K562 (cell line): ENCODE measurements at regions not wholly inside any gene's neighbourhood (a gene's known extent, or its start where the extent isn't known, plus 50 kb on each side); places are given as distances from the start of the nearest gene placed in this dataset.

Source experiments
- ATAC-seq: fragments of 200-7000 bp; cut with Tn5 transposase; 3 replicates; pipeline ENCODE4 v1.9.1; 2020; ENCODE audit warnings: moderate library complexity
- BruUV-seq: library from RNA; stranded (reverse); fragments of 400-500 nt; replicated peaks from 2 replicates; lab custom pipeline; 2021; lab: Mats Ljungman, UMichigan
- CTCF ChIA-PET: fragments of 300-600 bp; formaldehyde crosslinking; extraction: SDS; loops from one replicate; lab custom pipeline; 2021; ENCODE audit warnings: low intra/inter-chr PET ratio; lab: Yijun Ruan, JAX
- POLR2A ChIA-PET: fragments of 300-600, 350-650 bp; sonication (Branson Sonifier 250); formaldehyde crosslinking; extraction: SDS; loops from one replicate; lab custom pipeline; 2021; ENCODE audit warnings: antibody characterized with exemption, inconsistent platforms; lab: Yijun Ruan, JAX
- DNase-seq, 4 experiments: peaks; one replicate each; pipeline versions ENCODE4 v3.0.0 to v3.0.0-alpha.2; 2011 to 2018; ENCODE audit warnings: low spot score in 3 of 4, mixed read lengths in 3 of 4; ENCODE audit errors: extremely low read depth in 1 of 4
- FAIRE-seq: peaks from 2 replicates; lab custom pipeline; 2011; peaks lifted over from hg19 to GRCh38; lab: Jason Lieb, UNC
- H2AFZ ChIP-seq: 2 replicates; pipeline ENCODE4 v1.6.0; 2011; ENCODE audit warnings: low read depth, low read length, control low read depth, inconsistent platforms
- H3K27ac ChIP-seq: fragments of 200-600 bp; 3 replicates; pipeline ENCODE4 v1.8.0; 2011; ENCODE audit warnings: low read depth, mild to moderate bottlenecking, control low read depth, inconsistent platforms, low read length, moderate library complexity, mixed read lengths; ENCODE audit errors: extremely low read depth
- H3K27me3 ChIP-seq, 2 experiments: fragments of 300-600 bp in 1 of 2; 2 replicates in 1 of 2; 3 replicates in 1 of 2; pipeline versions ENCODE4 v1.6.0 to v1.8.0; 2011; ENCODE audit warnings: inconsistent platforms in 2 of 2, low read length in 2 of 2, mild to moderate bottlenecking in 1 of 2, mixed read lengths in 1 of 2, moderate library complexity in 1 of 2; ENCODE audit not compliant: control insufficient read depth in 2 of 2, insufficient read depth in 2 of 2
- H3K36me3 ChIP-seq: fragments of 300-600 bp; 3 replicates; pipeline ENCODE4 v1.8.0; 2011; ENCODE audit warnings: mild to moderate bottlenecking, low read length, inconsistent platforms; ENCODE audit not compliant: control insufficient read depth, insufficient read depth
- H3K4me1 ChIP-seq, 2 experiments: fragments of 200-600 bp in 1 of 2; replicated peaks in 1 of 2; 2 replicates in 1 of 2; 3 replicates in 1 of 2; pipeline versions ENCODE4 v1.5.1 to v1.8.0; 2011; ENCODE audit warnings: inconsistent platforms in 2 of 2, low read length in 2 of 2, mild to moderate bottlenecking in 1 of 2, mixed read lengths in 1 of 2, moderate library complexity in 1 of 2; ENCODE audit not compliant: control insufficient read depth in 2 of 2, insufficient read depth in 2 of 2
- H3K4me2 ChIP-seq: 2 replicates; pipeline ENCODE4 v1.6.1; 2011; ENCODE audit warnings: low read length, control low read depth, inconsistent platforms, mixed read lengths; ENCODE audit not compliant: insufficient read depth
- H3K4me3 ChIP-seq: fragments of 200-600 bp; sonication (generic), shearing (Covaris generic); 2 replicates; pipeline ENCODE4 v1.5.1; 2016; ENCODE audit warnings: control low read depth, inconsistent platforms
- H3K79me2 ChIP-seq: fragments of 200-600 bp; 3 replicates; pipeline ENCODE4 v1.8.0; 2011; ENCODE audit warnings: low read length, inconsistent platforms; ENCODE audit not compliant: control insufficient read depth, insufficient read depth
- H3K9ac ChIP-seq, 2 experiments: 2 replicates each; pipeline versions ENCODE4 v1.6.0 to v1.6.1; 2011; ENCODE audit warnings: low read depth in 2 of 2, low read length in 2 of 2, control low read depth in 1 of 2, inconsistent platforms in 1 of 2, mild to moderate bottlenecking in 1 of 2, mixed read lengths in 1 of 2; ENCODE audit not compliant: insufficient read depth in 1 of 2
- H3K9me1 ChIP-seq: one replicate; pipeline ENCODE4 v1.6.0; 2011; ENCODE audit warnings: inconsistent platforms, mild to moderate bottlenecking, low read length, moderate library complexity; ENCODE audit not compliant: control insufficient read depth, insufficient read depth
- H3K9me3 ChIP-seq: replicated peaks from 2 replicates; pipeline ENCODE4 v1.5.1; 2011; ENCODE audit warnings: low read depth, low read length, inconsistent platforms; ENCODE audit not compliant: control insufficient read depth, insufficient read depth
- H4K20me1 ChIP-seq: replicated peaks from 2 replicates; pipeline ENCODE4 v1.6.1; 2011; ENCODE audit warnings: low read length, inconsistent platforms, mixed read lengths; ENCODE audit not compliant: control insufficient read depth, insufficient read depth
- CTCF ChIP-seq, 3 experiments: IDR thresholded peaks in 2 of 3; conservative IDR thresholded peaks in 1 of 3; 2 replicates each; pipeline ENCODE4 v1.5.1; 2011 to 2012; ENCODE audit warnings: low read length in 3 of 3, mild to moderate bottlenecking in 3 of 3, control low read depth in 2 of 3, improper control_type of control experiment in 1 of 3, inconsistent platforms in 1 of 3, low read depth in 1 of 3, mixed read lengths in 1 of 3, moderate library complexity in 1 of 3; ENCODE audit not compliant: insufficient read depth in 2 of 3
- CXXC5 ChIP-seq: fragments of 250-450 bp; sonication (Bioruptor Pico); IDR thresholded peaks from 2 replicates; pipeline ENCODE4 v1.8.0; 2022; ENCODE audit warnings: inconsistent platforms, mild to moderate bottlenecking, moderate library complexity
- GABPB1 ChIP-seq: sonication (generic); formaldehyde crosslinking; IDR thresholded peaks from 2 replicates; pipeline ENCODE4 v1.8.0; 2022; ENCODE audit warnings: mild to moderate bottlenecking, missing genetic modification reagents
- KHSRP ChIP-seq: fragments of 450-650 bp; IDR thresholded peaks from 2 replicates; pipeline ENCODE4 v1.6.1; 2017
- NONO ChIP-seq, 2 experiments: fragments of 200-400 bp in 1 of 2; fragments of 450-650 bp in 1 of 2; formaldehyde crosslinking in 1 of 2; IDR thresholded peaks; 2 replicates each; pipeline ENCODE4 v1.6.1; 2017; ENCODE audit warnings: low read depth in 2 of 2, mild to moderate bottlenecking in 2 of 2, moderate library complexity in 2 of 2, low read length in 1 of 2
- NR2C1 ChIP-seq, 2 experiments: fragments of 450-650 bp; IDR thresholded peaks; 2 replicates each; pipeline ENCODE4 v1.6.1; 2017; ENCODE audit warnings: mild to moderate bottlenecking in 2 of 2, antibody characterized with exemption in 1 of 2, inconsistent platforms in 1 of 2, missing compliant biosample characterization in 1 of 2, missing genetic modification characterization in 1 of 2
- NR2C2 ChIP-seq, 2 experiments: fragments of 200-800 bp in 1 of 2; sonication (Bioruptor generic) in 1 of 2; sonication (generic) in 1 of 2; formaldehyde crosslinking in 1 of 2; IDR thresholded peaks; 2 replicates each; pipeline versions ENCODE4 v1.6.1 to v1.8.0; 2016 to 2022; ENCODE audit warnings: mild to moderate bottlenecking in 1 of 2, missing compliant biosample characterization in 1 of 2, missing genetic modification characterization in 1 of 2, missing genetic modification reagents in 1 of 2
- NR3C1 ChIP-seq: sonication (generic); formaldehyde crosslinking; IDR thresholded peaks from 2 replicates; pipeline ENCODE4 v1.8.1; 2022; ENCODE audit warnings: missing genetic modification reagents
- PKNOX1 ChIP-seq: fragments of 450-650 bp; IDR thresholded peaks from 2 replicates; pipeline ENCODE4 v1.6.1; 2016
- POLR2AphosphoS2 ChIP-seq: IDR thresholded peaks from 2 replicates; pipeline ENCODE4 v1.6.1; 2012; ENCODE audit warnings: low read length, improper control_type of control experiment
- THAP12 ChIP-seq: fragments of 250-450 bp; sonication (Bioruptor Pico); IDR thresholded peaks from 2 replicates; pipeline ENCODE4 v1.9.0; 2021; ENCODE audit warnings: mild to moderate bottlenecking, inconsistent platforms
- USF1 ChIP-seq: sonication (generic); formaldehyde crosslinking; IDR thresholded peaks from 2 replicates; pipeline ENCODE4 v1.9.0; 2022; ENCODE audit warnings: mild to moderate bottlenecking, missing genetic modification reagents
- YY1 ChIP-seq, 3 experiments: IDR thresholded peaks; 2 replicates each; pipeline ENCODE4 v1.6.1; 2011; ENCODE audit warnings: low read length in 2 of 3, mild to moderate bottlenecking in 2 of 3, moderate library complexity in 2 of 3, borderline replicate concordance in 1 of 3, control low read depth in 1 of 3, low read depth in 1 of 3; ENCODE audit not compliant: insufficient read depth in 3 of 3, insufficient replicate concordance in 2 of 3, control insufficient read depth in 1 of 3, insufficient read length in 1 of 3; ENCODE audit errors: extremely low read depth in 1 of 3
- ZNF133 ChIP-seq: fragments of 250-450 bp; sonication (Bioruptor Pico); IDR thresholded peaks from 2 replicates; pipeline ENCODE4 v1.4.0; 2020; ENCODE audit warnings: mild to moderate bottlenecking
- ZNF551 ChIP-seq: fragments of 250-450 bp; sonication (Bioruptor Pico); IDR thresholded peaks from 2 replicates; pipeline ENCODE4 v1.5.0; 2021; ENCODE audit warnings: mild to moderate bottlenecking, moderate library complexity
- WGBS: fragments of 100-300 bp; shearing (Covaris generic); methylation state at CpG from one replicate; pipeline ENCODE4 v1.1.6; 2016; ENCODE audit warnings: low coverage, mixed read lengths; ENCODE audit not compliant: insufficient coverage; ENCODE audit errors: missing lambda C conversion rate; 5-methylcytosine and 5-hydroxymethylcytosine counted together
- in situ Hi-C: fragments of 300-500 bp; cut with MboI; formaldehyde crosslinking; loops from 4 replicates; pipeline ENCODE4 v1.15.0; 2018; ENCODE audit warnings: inconsistent platforms, mixed read lengths
- intact Hi-C: fragments of 100-400 bp; cut with micrococcal nuclease; formaldehyde crosslinking; loops from 2 replicates; pipeline ENCODE4 v1.14.2; 2022

GRCh38 chr7:134378562-134378961 is 61.8 kb upstream of the SLC35B4 start:
- ATAC-seq (peak; percentile 85), DNase-seq (peak; percentile 32 to 41 (median 38)), FAIRE-seq (peak; percentile 15)
- ChIA-PET CTCF (no interaction called here), POLR2A (interaction anchor here (0.6 to 1.0 kb wide), 2 partner anchors 14 to 777 kb away, joined by 3 read pairs; no protein-coding TSS in a partner anchor)
- Histone ChIP-seq H3K36me3 (no peaks in the 10 kb centered on the region), H3K4me2 (peak overlapping the region; percentile 37), H3K4me1 (no peaks in the 10 kb centered on the region), H3K4me3 (no peak overlapping the region), H3K79me2 (no peaks in the 10 kb centered on the region), H3K27ac (no peak overlapping the region), H2AFZ (peak overlapping the region; percentile 66), H3K9ac (no peak overlapping the region), H4K20me1 (0 out of 2 replicates have a peak, but pooled peaks cover 3% of the 10 kb centered on the region), H3K27me3 (peaks cover 10 to 19% of the 10 kb centered on the region in 2 experiments; a peak in 4 of 5 replicates), H3K9me3 (no peaks in the 10 kb centered on the region), H3K9me1 (no peaks in the 10 kb centered on the region)
- TF ChIP-seq PKNOX1 (peak; percentile 75), YY1 (IDR thresholded peaks at IDR 0.05; ENCODE audit: borderline replicate concordance in 1 of 3, control insufficient read depth in 1 of 3, extremely low read depth in 1 of 3, insufficient read depth in 3 of 3, insufficient read length in 1 of 3, insufficient replicate concordance in 2 of 3, low read depth in 1 of 3, low read length in 2 of 3) (peak in 2 of 3 experiments; percentile 42 to 78), USF1 (peak; percentile 21; the same call in 1 of the 2 replicates), NONO (IDR thresholded peaks at IDR 0.05; ENCODE audit: low read depth in 2 of 2, low read length in 1 of 2) (no peak), NR3C1 (CRISPR knock-in tag) (no peak), THAP12 (CRISPR knock-in tag) (no peak), POLR2AphosphoS2 (no peak), CTCF (IDR thresholded peaks at IDR 0.05 in 2 of 3, conservative IDR thresholded peaks at IDR 0.05 in 1 of 3; ENCODE audit: insufficient read depth in 2 of 3, low read depth in 1 of 3, low read length in 3 of 3) (peak in 2 of 3 experiments; percentile 24 to 47; a peak in 3 of 6 replicates), CXXC5 (CRISPR knock-in tag) (peak; percentile 43), KHSRP (no peak), ZNF133 (CRISPR knock-in tag) (no peak), ZNF551 (CRISPR knock-in tag) (no peak), NR2C2 (CRISPR knock-in tag; IDR thresholded peaks at IDR 0.05) (no peak), NR2C2 (tag; IDR thresholded peaks at IDR 0.05) (peak; percentile 45; the same call in 1 of the 2 replicates), NR2C1 (IDR thresholded peaks at IDR 0.05) (peak; percentile 39; the same call in 1 of the 2 replicates), NR2C1 (tag; IDR thresholded peaks at IDR 0.05) (peak; percentile 49; the same call in 1 of the 2 replicates), GABPB1 (CRISPR knock-in tag) (no peak)
- no TSS peak for BruUV-seq
- intact Hi-C loops (no loop called here), in situ Hi-C loops (no loop called here)
- WGBS = under 1% methylated on average over 7 of the region's 7 CpGs
